Upper lobe of left lung (tissue), 6 donors: ENCODE measurements at regions not wholly inside any gene's neighbourhood (a gene's known extent, or its start where the extent isn't known, plus 50 kb on each side); places are given as distances from the start of the nearest gene placed in this dataset.
"Not testable (repeated sequence)": the region's sequence is repeated elsewhere in the genome, so short reads cannot be mapped to it uniquely, and the experiment has no call there.

ENCODE experiments used
- ATAC-seq, 2 donors: fragments of 200-7000 bp; cut with Tn5 transposase; one replicate each; pipeline ENCODE4 v1.9.1; 2022; ENCODE audit warnings: mild to moderate bottlenecking in 2 of 2, moderate library complexity in 2 of 2; ENCODE audit not compliant: low FRiP score in 2 of 2
- DNase-seq, 2 donors: peaks; one replicate each; pipeline ENCODE4 v3.0.0-alpha.2; 2019 to 2020
- H3K27ac ChIP-seq, 4 donors: fragments of 200-600 bp; sonication (generic); one replicate each; pipeline ENCODE4 v1.5.1; 2016 to 2019
- H3K27me3 ChIP-seq, 4 donors: fragments of 200-600 bp; sonication (generic); one replicate each; pipeline ENCODE4 v1.5.1; 2017 to 2019
- H3K36me3 ChIP-seq, 4 donors: fragments of 200-600 bp; sonication (generic); one replicate each; pipeline ENCODE4 v1.5.1; 2016 to 2019
- H3K4me1 ChIP-seq, 4 donors: fragments of 200-600 bp; sonication (generic); one replicate each; pipeline ENCODE4 v1.5.1; 2018 to 2019
- H3K4me3 ChIP-seq, 4 donors: fragments of 200-600 bp; sonication (generic); one replicate each; pipeline ENCODE4 v1.5.1; 2017 to 2019; ENCODE audit warnings: mild to moderate bottlenecking in 2 of 4, moderate library complexity in 1 of 4
- H3K9me3 ChIP-seq, 4 donors: fragments of 200-600 bp; sonication (generic); one replicate each; pipeline ENCODE4 v1.5.1; 2018 to 2019
- WGBS, 2 donors: methylation state at CpG; one replicate each; pipeline ENCODE4 v1.1.5; 2017 to 2018; 5-methylcytosine and 5-hydroxymethylcytosine counted together
- small RNA-seq, 4 donors: library from RNA; depleted of rRNA; stranded (forward); fragments of <200 nt; gene quantifications; one replicate each; pipeline ENCODE3, GENCODE V24; 2016
- donor health status: DM: no; HTN: no; CAD: no; lungs with moderate emphysema.
- donor health status: DM: no; HTN: yes; CAD: no; lungs with severe emphysema.

GRCh38 chrX:92611517-92611916, 832.3 kb downstream of the PCDH11X start:
- H3K9me3 ChIP-seq, H3K4me3 ChIP-seq, H3K4me1 ChIP-seq, H3K27me3 ChIP-seq, DNase-seq, ATAC-seq, H3K27ac ChIP-seq, H3K36me3 ChIP-seq: not testable (repeated sequence)
- WGBS, 2 donors: 100% methylated on average over 1 of the region's 1 CpG; no CpG with 5 or more reads in 1 of the 2 donors

DNA sequence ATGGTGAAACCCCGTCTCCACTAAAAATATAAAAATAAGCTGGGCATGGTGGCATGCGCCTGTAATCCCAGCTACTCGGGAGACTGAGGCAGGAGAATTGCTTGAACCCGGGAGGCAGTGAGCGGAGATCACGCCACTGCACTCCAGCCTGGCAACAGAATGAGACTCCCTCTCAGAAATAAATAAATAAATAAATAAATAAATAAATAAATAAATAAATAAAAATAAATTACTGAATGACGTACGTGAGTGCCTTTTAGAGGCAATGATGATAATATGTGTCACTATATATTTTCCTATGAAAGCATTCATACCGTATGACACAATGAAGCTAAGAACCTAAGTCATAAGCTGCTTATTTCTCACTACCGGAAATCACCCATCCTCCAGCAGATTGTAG, 847.5 kb downstream of the PCDH11X start:
- not testable (repeated sequence) for H3K36me3 ChIP-seq, ATAC-seq, H3K9me3 ChIP-seq, H3K27ac ChIP-seq, DNase-seq, H3K4me3 ChIP-seq, H3K27me3 ChIP-seq, H3K4me1 ChIP-seq
- WGBS, 2 donors: 94% methylated on average over 10 of the region's 10 CpGs

DNA sequence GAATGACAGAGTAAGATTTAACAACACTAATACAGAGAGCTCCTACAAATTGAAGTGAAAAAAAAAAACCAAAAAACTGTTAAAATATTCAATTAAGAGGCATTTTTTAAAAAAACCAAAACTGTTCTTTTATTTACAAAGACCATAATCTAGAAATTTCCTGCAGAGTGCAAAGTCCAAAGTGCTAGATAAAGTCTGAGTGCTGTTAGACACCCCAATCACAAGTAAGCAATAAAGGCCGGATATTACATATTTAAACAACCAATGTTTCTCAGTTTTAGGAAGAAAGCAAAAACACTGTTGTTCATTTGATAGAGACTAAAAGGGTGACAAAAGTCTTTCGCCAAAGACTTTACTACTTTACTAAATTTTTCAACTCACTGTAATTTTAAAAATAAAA, 878.4 kb downstream of the PCDH11X start:
- not testable (repeated sequence) for H3K27ac ChIP-seq, H3K27me3 ChIP-seq, H3K36me3 ChIP-seq, H3K4me3 ChIP-seq, DNase-seq, H3K4me1 ChIP-seq, ATAC-seq, H3K9me3 ChIP-seq
- WGBS, 2 donors: 90 to 95% methylated on average over 2 of the region's 2 CpGs

GRCh38 chrX:92659743-92660142, 880.6 kb downstream of the PCDH11X start:
- H3K36me3 ChIP-seq, DNase-seq, ATAC-seq, H3K27ac ChIP-seq, H3K4me3 ChIP-seq, H3K9me3 ChIP-seq, H3K27me3 ChIP-seq, H3K4me1 ChIP-seq: not testable (repeated sequence)
- 87 to 88% methylated on average over 1 to 2 of the region's 2 CpGs for WGBS, 2 donors

DNA sequence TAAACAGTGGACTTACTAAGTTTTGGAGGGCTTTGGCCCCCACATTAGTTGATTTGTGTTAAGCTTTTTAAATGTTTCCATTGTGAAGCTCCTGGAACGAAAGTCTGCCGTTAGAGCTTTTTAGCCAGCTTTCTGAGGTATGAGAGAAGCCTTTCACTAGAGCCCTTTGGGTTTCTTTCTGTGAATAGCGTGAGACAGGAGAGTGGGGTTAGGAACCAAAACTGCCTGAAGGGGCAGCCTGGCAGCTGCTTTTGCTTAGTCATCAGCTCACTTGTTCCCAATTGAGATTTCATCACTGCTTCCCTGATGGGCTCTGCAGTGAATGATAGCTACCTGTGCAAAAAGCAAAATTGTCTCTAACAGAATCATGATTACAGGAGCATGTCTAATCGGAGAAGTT, 913.6 kb downstream of the PCDH11X start:
- H3K4me1 ChIP-seq, H3K4me3 ChIP-seq, H3K9me3 ChIP-seq, H3K36me3 ChIP-seq, H3K27ac ChIP-seq, ATAC-seq, H3K27me3 ChIP-seq, DNase-seq: not testable (repeated sequence)
- 91% methylated on average over 4 of the region's 4 CpGs; no CpG with 5 or more reads in 1 of the 2 donors for WGBS, 2 donors

DNA sequence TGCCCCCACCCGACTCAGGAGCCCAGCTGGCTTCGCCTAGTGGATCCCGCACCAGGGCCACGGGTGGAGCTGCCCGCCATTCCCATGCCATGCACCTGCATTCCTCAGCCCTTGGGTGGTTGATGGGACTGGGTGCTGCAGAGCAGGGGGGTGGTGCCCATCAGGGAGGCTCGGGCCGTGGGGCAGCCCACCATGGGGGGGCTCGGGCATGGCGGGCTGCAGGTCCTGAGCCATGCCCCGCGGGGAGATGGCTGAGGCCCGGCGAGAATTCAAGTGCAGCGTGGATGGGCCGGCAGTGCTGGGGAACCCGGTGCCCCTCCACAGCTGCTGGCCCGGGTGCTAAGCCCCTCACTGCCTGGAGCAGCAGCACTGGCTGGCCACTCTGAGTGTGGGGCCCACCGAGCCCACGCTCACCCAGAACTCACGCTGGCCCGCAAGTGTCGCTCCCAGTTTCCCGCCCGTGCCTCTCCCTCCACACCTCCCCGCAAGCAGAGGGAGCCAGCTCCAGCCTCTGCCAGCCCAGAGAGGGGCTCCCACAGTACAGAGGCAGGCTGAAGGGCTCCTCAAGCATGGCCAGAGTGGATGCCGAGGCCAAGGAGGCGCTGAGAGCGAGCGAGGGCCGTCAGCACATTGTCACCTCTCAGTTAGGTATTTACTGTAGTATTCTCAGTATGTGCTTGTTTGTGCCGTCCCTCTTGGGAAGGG, 920.4 kb downstream of the PCDH11X start:
- 83 to 88% methylated on average over 1 to 30 of the region's 31 CpGs for WGBS, 2 donors
- not testable (repeated sequence) for H3K27ac ChIP-seq, H3K4me3 ChIP-seq

DNA sequence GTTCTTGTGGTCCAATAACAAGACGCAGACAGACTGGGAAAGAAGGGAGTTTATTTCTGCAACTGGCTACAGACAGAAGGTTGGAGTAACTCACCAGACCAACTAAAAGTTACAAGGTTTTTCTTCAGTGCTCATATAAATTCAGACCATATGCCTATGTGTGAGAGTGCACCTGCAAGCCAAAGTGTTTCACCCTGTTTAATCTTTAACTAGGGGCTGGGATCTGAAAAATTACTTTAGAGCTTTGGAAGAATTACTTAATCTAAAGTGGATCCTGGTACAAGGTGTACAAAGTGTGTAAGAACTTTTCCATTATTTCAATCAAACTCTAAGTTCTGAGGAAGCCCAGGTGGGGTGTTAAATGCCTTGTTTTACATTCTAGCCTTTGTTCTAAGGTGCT, 930.6 kb downstream of the PCDH11X start:
- not testable (repeated sequence) for DNase-seq, H3K4me1 ChIP-seq, H3K36me3 ChIP-seq, H3K4me3 ChIP-seq, H3K27me3 ChIP-seq, H3K27ac ChIP-seq, H3K9me3 ChIP-seq, ATAC-seq
- WGBS, 2 donors: 63 to 80% methylated on average over 1 of the region's 1 CpG

More for the DNA sequence above, 920.4 kb downstream of the PCDH11X start:
- not testable (repeated sequence) for H3K36me3 ChIP-seq, H3K9me3 ChIP-seq, H3K4me1 ChIP-seq, ATAC-seq, H3K27me3 ChIP-seq
- peak in 1 of 2 donors; percentile 34 for DNase-seq

Small RNAs in the stretch of these regions (small RNA-seq; reads per million reads assigned to genes)
- gene SNX3P1X: 0 reads per million in 4 donors
